WTC11 (cell line): ENCODE measurements at regions not wholly inside any gene's neighbourhood (a gene's known extent, or its start where the extent isn't known, plus 50 kb on each side); places are given as distances from the start of the nearest gene placed in this dataset.
A peak's percentile ranks its signal among the peaks of the same experiment; 100 is the strongest.

Source experiments
- ATAC-seq: fragments of 200-7000 bp; cut with Tn5 transposase; 2 replicates; pipeline ENCODE4 v1.10.0; 2021; ENCODE audit warnings: mild to moderate bottlenecking, moderate library complexity
- CTCF ChIA-PET: fragments of 300-600 bp; sonication (Branson Sonifier 250); formaldehyde crosslinking; loops from one replicate; lab custom pipeline; 2021; ENCODE audit warnings: antibody characterized with exemption; lab: Charles Lee
- POLR2A ChIA-PET: fragments of 350-600 bp; sonication (Branson Sonifier 250); formaldehyde crosslinking; loops from one replicate; lab custom pipeline; 2021; ENCODE audit warnings: antibody characterized with exemption; lab: Charles Lee
- DNase-seq: peaks from one replicate; pipeline ENCODE4 v3.0.0; 2021; ENCODE audit warnings: low spot score
- H3K27ac Mint-ChIP-seq: 2 replicates; pipeline ENCODE4 v1.8.0; 2021; ENCODE audit warnings: mixed read lengths
- H3K27me3 Mint-ChIP-seq: 2 replicates; pipeline ENCODE4 v1.8.0; 2021; ENCODE audit warnings: low read depth, mild to moderate bottlenecking, moderate library complexity, mixed read lengths
- H3K36me3 Mint-ChIP-seq: 2 replicates; pipeline ENCODE4 v1.8.0; 2021; ENCODE audit warnings: mixed read lengths
- H3K4me1 Mint-ChIP-seq: 2 replicates; pipeline ENCODE4 v1.8.0; 2022; ENCODE audit warnings: mixed read lengths
- H3K4me3 Mint-ChIP-seq: 2 replicates; pipeline ENCODE4 v1.8.0; 2021; ENCODE audit warnings: mild to moderate bottlenecking, moderate library complexity, mixed read lengths
- H3K9me3 Mint-ChIP-seq: 2 replicates; pipeline ENCODE4 v1.8.0; 2021; ENCODE audit warnings: mixed read lengths
- ATF3 ChIP-seq: sonication (generic); formaldehyde crosslinking; conservative IDR thresholded peaks from 2 replicates; pipeline ENCODE4 v1.8.1; 2022; ENCODE audit warnings: mild to moderate bottlenecking, missing genetic modification reagents
- CREM ChIP-seq: sonication (generic); formaldehyde crosslinking; IDR thresholded peaks from 2 replicates; pipeline ENCODE4 v1.8.1; 2022; ENCODE audit warnings: mild to moderate bottlenecking, missing genetic modification reagents, moderate library complexity
- CTCF ChIP-seq: fragments of 200-600 bp; IDR thresholded peaks from 2 replicates; pipeline ENCODE4 v1.8.0; 2022; ENCODE audit warnings: antibody characterized with exemption
- E2F1 ChIP-seq: sonication (generic); formaldehyde crosslinking; IDR thresholded peaks from 2 replicates; pipeline ENCODE4 v1.8.0; 2022; ENCODE audit warnings: mild to moderate bottlenecking, missing genetic modification reagents
- FOXK1 ChIP-seq: sonication (generic); formaldehyde crosslinking; IDR thresholded peaks from 2 replicates; pipeline ENCODE4 v1.8.0; 2022; ENCODE audit warnings: mild to moderate bottlenecking, moderate library complexity, missing genetic modification reagents
- FOXP1 ChIP-seq: sonication (generic); formaldehyde crosslinking; IDR thresholded peaks from 2 replicates; pipeline ENCODE4 v1.8.0; 2022; ENCODE audit warnings: missing genetic modification reagents, mild to moderate bottlenecking, moderate library complexity, borderline replicate concordance
- GRHL2 ChIP-seq: fragments of 250-450 bp; sonication (Bioruptor Pico); IDR thresholded peaks from 2 replicates; pipeline ENCODE4 v1.8.0; 2022; ENCODE audit warnings: mild to moderate bottlenecking, moderate library complexity; ENCODE audit not compliant: insufficient replicate concordance, severe bottlenecking
- KAT7 ChIP-seq: sonication (generic); formaldehyde crosslinking; IDR thresholded peaks from 2 replicates; pipeline ENCODE4 v1.8.1; 2023; ENCODE audit warnings: missing genetic modification reagents, mild to moderate bottlenecking, borderline replicate concordance
- MXD4 ChIP-seq: fragments of 250-450 bp; sonication (Bioruptor Pico); IDR thresholded peaks from 2 replicates; pipeline ENCODE4 v1.8.0; 2021; ENCODE audit warnings: mild to moderate bottlenecking, moderate library complexity, borderline replicate concordance
- NFE2L1 ChIP-seq: sonication (generic); formaldehyde crosslinking; IDR thresholded peaks from 2 replicates; pipeline ENCODE4 v1.8.1; 2023; ENCODE audit warnings: missing genetic modification reagents
- NR2C2 ChIP-seq: sonication (generic); formaldehyde crosslinking; IDR thresholded peaks from 2 replicates; pipeline ENCODE4 v1.8.0; 2022; ENCODE audit warnings: mild to moderate bottlenecking, missing genetic modification reagents
- NR3C1 ChIP-seq: sonication (generic); formaldehyde crosslinking; conservative IDR thresholded peaks from 2 replicates; pipeline ENCODE4 v1.8.1; 2023; ENCODE audit warnings: low read depth, mild to moderate bottlenecking, missing genetic modification reagents
- PREB ChIP-seq: sonication (generic); formaldehyde crosslinking; IDR thresholded peaks from 2 replicates; pipeline ENCODE4 v1.8.1; 2022; ENCODE audit warnings: mild to moderate bottlenecking, missing genetic modification reagents, moderate library complexity, borderline replicate concordance
- TP53 ChIP-seq: sonication (generic); formaldehyde crosslinking; IDR thresholded peaks from 2 replicates; pipeline ENCODE4 v1.8.1; 2023; ENCODE audit warnings: mild to moderate bottlenecking, missing genetic modification reagents
- USF1 ChIP-seq: sonication (generic); formaldehyde crosslinking; IDR thresholded peaks from 2 replicates; pipeline ENCODE4 v1.8.0; 2022; ENCODE audit warnings: mild to moderate bottlenecking, missing genetic modification reagents
- ZBTB21 ChIP-seq: sonication (generic); formaldehyde crosslinking; IDR thresholded peaks from 2 replicates; pipeline ENCODE4 v1.8.1; 2023; ENCODE audit warnings: mild to moderate bottlenecking, missing genetic modification reagents, borderline replicate concordance
- ZBTB43 ChIP-seq: sonication (generic); formaldehyde crosslinking; IDR thresholded peaks from 2 replicates; pipeline ENCODE4 v1.8.1; 2023; ENCODE audit warnings: mild to moderate bottlenecking, missing genetic modification reagents
- ZNF121 ChIP-seq: sonication (generic); formaldehyde crosslinking; IDR thresholded peaks from 2 replicates; pipeline ENCODE4 v1.8.0; 2023; ENCODE audit warnings: missing genetic modification reagents
- ZNF138 ChIP-seq: sonication (generic); formaldehyde crosslinking; conservative IDR thresholded peaks from 2 replicates; pipeline ENCODE4 v1.8.1; 2022; ENCODE audit warnings: mild to moderate bottlenecking, moderate library complexity, missing genetic modification reagents
- ZNF219 ChIP-seq: sonication (generic); formaldehyde crosslinking; IDR thresholded peaks from 2 replicates; pipeline ENCODE4 v1.8.0; 2023; ENCODE audit warnings: missing genetic modification reagents, mild to moderate bottlenecking, borderline replicate concordance
- ZNF263 ChIP-seq: sonication (generic); formaldehyde crosslinking; IDR thresholded peaks from 2 replicates; pipeline ENCODE4 v1.8.1; 2022; ENCODE audit warnings: low read depth, mild to moderate bottlenecking, moderate library complexity, missing genetic modification reagents
- ZNF281 ChIP-seq: sonication (generic); formaldehyde crosslinking; IDR thresholded peaks from 2 replicates; pipeline ENCODE4 v1.8.0; 2023; ENCODE audit warnings: mild to moderate bottlenecking, missing genetic modification reagents
- ZSCAN18 ChIP-seq: fragments of 250-450 bp; sonication (Bioruptor Pico); IDR thresholded peaks from 2 replicates; pipeline ENCODE4 v2.1.2; 2022; ENCODE audit warnings: mild to moderate bottlenecking, moderate library complexity

GRCh38 chr14:61893371-61893940, 131.2 kb downstream of the SNAPC1 start:
- Mint-ChIP-seq H3K36me3 (no peaks in the 10 kb centered on the region), H3K4me1 (peaks cover 44% of the 10 kb centered on the region), H3K27me3 (no peaks in the 10 kb centered on the region; the same call in 1 of the 2 replicates), H3K9me3 (no peaks in the 10 kb centered on the region), H3K4me3 (no peak overlapping the region), H3K27ac (no peak overlapping the region)
- ATAC-seq: no peak
- TF ChIP-seq E2F1 (CRISPR knock-in tag) (no peak), CREM (CRISPR knock-in tag) (no peak), ZNF281 (no peak), ATF3 (CRISPR knock-in tag) (no peak), FOXK1 (CRISPR knock-in tag) (no peak), ZSCAN18 (CRISPR knock-in tag) (no peak), NR2C2 (CRISPR knock-in tag) (no peak), MXD4 (CRISPR knock-in tag) (no peak), KAT7 (CRISPR knock-in tag) (no peak), ZBTB43 (CRISPR knock-in tag) (no peak), NFE2L1 (CRISPR knock-in tag) (no peak), GRHL2 (CRISPR knock-in tag) (no peak), NR3C1 (no peak), ZNF121 (CRISPR knock-in tag) (no peak), PREB (no peak), TP53 (CRISPR knock-in tag) (no peak)
- CTCF ChIA-PET: interaction anchor here (0.7 to 3.4 kb wide), 11 partner anchors 12 to 559 kb away, joined by 3 to 20 read pairs (median 4); no protein-coding TSS in a partner anchor
- POLR2A ChIA-PET: no interaction called here
- DNase-seq: no peak

GRCh38 chr14:61894452-61895077, 132.3 kb downstream of the SNAPC1 start:
- ATAC-seq (peak; percentile 60), DNase-seq (peak; percentile 71)
- TF ChIP-seq ZNF263 (CRISPR knock-in tag) (no peak), ZNF219 (CRISPR knock-in tag) (no peak), FOXP1 (CRISPR knock-in tag) (no peak), USF1 (no peak), ZBTB21 (CRISPR knock-in tag) (no peak), ATF3 (CRISPR knock-in tag) (no peak), ZNF138 (CRISPR knock-in tag) (no peak), CTCF (peak; percentile 43; the same call in 1 of the 2 replicates), ZNF121 (CRISPR knock-in tag) (no peak)
- CTCF ChIA-PET: interaction anchor here (1.1 to 3.4 kb wide), 6 partner anchors 33 to 232 kb away, joined by 3 to 20 read pairs (median 5); no protein-coding TSS in a partner anchor
- POLR2A ChIA-PET: no interaction called here
- no peaks in the 10 kb centered on the region for H3K9me3 Mint-ChIP-seq
- H3K4me1 Mint-ChIP-seq: peaks cover 37% of the 10 kb centered on the region
- no peaks in the 10 kb centered on the region; the same call in 1 of the 2 replicates for H3K27me3 Mint-ChIP-seq
- no peaks in the 10 kb centered on the region for H3K36me3 Mint-ChIP-seq
- H3K4me3 Mint-ChIP-seq: no peak overlapping the region
- H3K27ac Mint-ChIP-seq: no peak overlapping the region
